SK-N-SH treated with all-trans-retinoic acid at 6 μM for 48 hours (cell line): ENCODE measurements at regions not wholly inside any gene's neighbourhood (a gene's known extent, or its start where the extent isn't known, plus 50 kb on each side); places are given as distances from the start of the nearest gene placed in this dataset.

Experiments
- ATAC-seq: fragments of 200-7000 bp; cut with Tn5 transposase; 3 replicates; pipeline ENCODE4 v1.9.1; 2020; ENCODE audit warnings: mild to moderate bottlenecking, moderate library complexity
- ARNTL ChIP-seq: fragments of 450-650 bp; formaldehyde crosslinking; IDR thresholded peaks from 2 replicates; pipeline ENCODE4 v1.5.0; 2020; ENCODE audit warnings: low read depth, mild to moderate bottlenecking, moderate library complexity, borderline replicate concordance
- BACH2 ChIP-seq: fragments of 250-450 bp; sonication (Bioruptor Pico); IDR thresholded peaks from 2 replicates; pipeline ENCODE4 v1.9.0; 2021; ENCODE audit warnings: mild to moderate bottlenecking, borderline replicate concordance
- CREB5 ChIP-seq: fragments of 250-450 bp; sonication (Bioruptor Pico); IDR thresholded peaks from 2 replicates; pipeline ENCODE4 v1.5.1; 2020; ENCODE audit warnings: low read depth, mild to moderate bottlenecking, moderate library complexity
- CSDC2 ChIP-seq: fragments of 250-450 bp; sonication (Bioruptor Pico); IDR thresholded peaks from 2 replicates; pipeline ENCODE4 v1.5.0; 2020; ENCODE audit warnings: mild to moderate bottlenecking, moderate library complexity
- CSRNP3 ChIP-seq: fragments of 250-450 bp; sonication (Bioruptor Pico); IDR thresholded peaks from 2 replicates; pipeline ENCODE4 v1.5.1; 2021; ENCODE audit warnings: mild to moderate bottlenecking, moderate library complexity
- GLIS3 ChIP-seq: fragments of 250-450 bp; sonication (Bioruptor Pico); IDR thresholded peaks from 2 replicates; pipeline ENCODE4 v1.5.0; 2020; ENCODE audit warnings: mild to moderate bottlenecking, moderate library complexity
- POU6F1 ChIP-seq: fragments of 250-450 bp; sonication (Bioruptor Pico); IDR thresholded peaks from 2 replicates; pipeline ENCODE4 v1.8.0; 2021; ENCODE audit warnings: low read depth, mild to moderate bottlenecking, moderate library complexity, borderline replicate concordance
- PPARA ChIP-seq: fragments of 250-450 bp; sonication (Bioruptor Pico); IDR thresholded peaks from 2 replicates; pipeline ENCODE4 v1.5.0; 2020; ENCODE audit warnings: mild to moderate bottlenecking, borderline replicate concordance
- RARB ChIP-seq: fragments of 250-450 bp; sonication (Bioruptor Pico); IDR thresholded peaks from 2 replicates; pipeline ENCODE4 v1.8.0; 2021; ENCODE audit warnings: mild to moderate bottlenecking, moderate library complexity
- SNAI2 ChIP-seq: fragments of 250-450 bp; sonication (Bioruptor Pico); IDR thresholded peaks from 2 replicates; pipeline ENCODE4 v1.5.0; 2020; ENCODE audit warnings: mild to moderate bottlenecking, moderate library complexity
- TCF4 ChIP-seq: fragments of 250-450 bp; sonication (Bioruptor Pico); IDR thresholded peaks from 2 replicates; pipeline ENCODE4 v1.8.0; 2021; ENCODE audit warnings: mild to moderate bottlenecking, moderate library complexity, borderline replicate concordance
- TSHZ2 ChIP-seq: fragments of 250-450 bp; sonication (Bioruptor Pico); IDR thresholded peaks from 2 replicates; pipeline ENCODE4 v1.5.0; 2020; ENCODE audit warnings: mild to moderate bottlenecking, moderate library complexity
- ZC3H10 ChIP-seq: fragments of 250-450 bp; sonication (Bioruptor Pico); IDR thresholded peaks from 2 replicates; pipeline ENCODE4 v1.5.1; 2021; ENCODE audit warnings: mild to moderate bottlenecking, moderate library complexity
- ZFP3 ChIP-seq: fragments of 250-450 bp; sonication (Bioruptor Pico); IDR thresholded peaks from 2 replicates; pipeline ENCODE4 v1.5.0; 2020; ENCODE audit warnings: mild to moderate bottlenecking, moderate library complexity
- ZFP30 ChIP-seq: fragments of 450-650 bp; formaldehyde crosslinking; IDR thresholded peaks from 2 replicates; pipeline ENCODE4 v1.5.0; 2022; ENCODE audit warnings: mild to moderate bottlenecking, moderate library complexity
- ZNF565 ChIP-seq: fragments of 450-650 bp; formaldehyde crosslinking; conservative IDR thresholded peaks from 2 replicates; pipeline ENCODE4 v1.5.0; 2020; ENCODE audit warnings: low read depth, mild to moderate bottlenecking, moderate library complexity
- ZNF70 ChIP-seq: fragments of 450-650 bp; formaldehyde crosslinking; IDR thresholded peaks from 2 replicates; pipeline ENCODE4 v1.5.0; 2020; ENCODE audit warnings: mild to moderate bottlenecking, moderate library complexity
- ZNF8 ChIP-seq: fragments of 450-650 bp; formaldehyde crosslinking; IDR thresholded peaks from 2 replicates; pipeline ENCODE4 v1.5.0; 2020; ENCODE audit warnings: mild to moderate bottlenecking, moderate library complexity

GRCh38 chr10:4263601-4263921 lies 478.6 kb upstream of the KLF6 start (continued):
- TF ChIP-seq ZFP3 (CRISPR knock-in tag): no peak
- TF ChIP-seq RARB (CRISPR knock-in tag): no peak
- TF ChIP-seq TCF4: no peak
- TF ChIP-seq, all 23 proteins: peak for 0

- no peak for TF ChIP-seq CREB5
- TF ChIP-seq BACH2 (CRISPR knock-in tag): no peak
- TF ChIP-seq CSDC2 (CRISPR knock-in tag): no peak
- TF ChIP-seq ARNTL (CRISPR knock-in tag): no peak
- no peak for TF ChIP-seq PPARA (CRISPR knock-in tag)
- TF ChIP-seq RARB (CRISPR knock-in tag): no peak
- TF ChIP-seq ZNF70 (CRISPR knock-in tag): no peak
- TF ChIP-seq ZC3H10 (CRISPR knock-in tag): no peak
- TF ChIP-seq TCF4: no peak
- TF ChIP-seq GLIS3 (CRISPR knock-in tag): no peak
- no peak for TF ChIP-seq ZFP3 (CRISPR knock-in tag)
- no peak for TF ChIP-seq POU6F1 (CRISPR knock-in tag)
- TF ChIP-seq ZFP30: no peak
- no peak for TF ChIP-seq SNAI2 (CRISPR knock-in tag)
- no peak for TF ChIP-seq TSHZ2
- TF ChIP-seq ZNF565 (CRISPR knock-in tag): no peak
- no peak for ATAC-seq
These were observed 478.0 kb upstream of the KLF6 start for GRCh38 chr10:4262870-4263600.

GRCh38 chr10:4262449-4262848 lies 477.4 kb upstream of the KLF6 start:
- no peak for TF ChIP-seq ZNF8 (CRISPR knock-in tag)
- no peak for TF ChIP-seq RARB (CRISPR knock-in tag)
- no peak for TF ChIP-seq POU6F1 (CRISPR knock-in tag)
- TF ChIP-seq TSHZ2: no peak
- TF ChIP-seq GLIS3 (CRISPR knock-in tag): no peak
- TF ChIP-seq BACH2 (CRISPR knock-in tag): no peak
- TF ChIP-seq CSRNP3 (CRISPR knock-in tag): no peak
- no peak for TF ChIP-seq ZNF565 (CRISPR knock-in tag)
- TF ChIP-seq ZFP3 (CRISPR knock-in tag): no peak
- no peak for TF ChIP-seq CREB5
- ATAC-seq: no peak
